T-helper 1 cell (primary cell): ENCODE measurements at regions not wholly inside any gene's neighbourhood (a gene's known extent, or its start where the extent isn't known, plus 50 kb on each side); places are given as distances from the start of the nearest gene placed in this dataset.

Experiments used
- DNase-seq, 5 donors: peaks; one replicate each; pipeline ENCODE4 v3.0.0-alpha.2; 2012 to 2020

- DNase-seq, result no peak
Observed at GRCh38 chr5:74209571-74209970, 431.0 kb downstream of the ENC1 start.

GRCh38 chr5:74206579-74207550 lies 433.7 kb downstream of the ENC1 start:
- no peak for DNase-seq

- DNase-seq, result no peak
Observed at GRCh38 chr5:74205767-74206578, 434.6 kb downstream of the ENC1 start.

- no peak for DNase-seq
Observed at GRCh38 chr5:74201334-74202081, 439.0 kb downstream of the ENC1 start.

- DNase-seq, result no peak
Observed at GRCh38 chr5:74200560-74200959, 440.0 kb downstream of the ENC1 start.

GRCh38 chr5:74199436-74200210 lies 440.9 kb downstream of the ENC1 start:
- DNase-seq, result no peak

GRCh38 chr5:74199005-74199404 lies 441.5 kb downstream of the ENC1 start:
- DNase-seq, result no peak

GRCh38 chr5:74198156-74198555 lies 442.4 kb downstream of the ENC1 start:
- no peak for DNase-seq

- DNase-seq, result no peak
Observed at GRCh38 chr5:74196233-74196632, 444.3 kb downstream of the ENC1 start.

- no peak for DNase-seq
Observed at GRCh38 chr5:74194196-74194595, 446.3 kb downstream of the ENC1 start.

- DNase-seq, result no peak
Observed at GRCh38 chr5:74192606-74193299, 447.8 kb downstream of the ENC1 start.

GRCh38 chr5:74188351-74189105 lies 452.0 kb downstream of the ENC1 start:
- DNase-seq, result no peak

- DNase-seq, result no peak
Observed at GRCh38 chr5:74187757-74188156, 452.8 kb downstream of the ENC1 start.

GRCh38 chr5:74186356-74187315 lies 453.9 kb downstream of the ENC1 start:
- DNase-seq, result no peak

GRCh38 chr5:74185599-74185998 lies 454.9 kb downstream of the ENC1 start:
- DNase-seq, result no peak

GRCh38 chr5:74184649-74185048 lies 455.9 kb downstream of the ENC1 start:
- DNase-seq, result no peak

GRCh38 chr5:74183041-74183440 lies 457.5 kb downstream of the ENC1 start:
- no peak for DNase-seq

- peak in 1 of 5 donors; percentile 15 for DNase-seq
Observed at GRCh38 chr5:74182603-74183002, 457.9 kb downstream of the ENC1 start.

GRCh38 chr5:74179701-74180100 lies 460.8 kb downstream of the ENC1 start:
- DNase-seq, result no peak
